ENCODE measurements at regions not wholly inside any gene's neighbourhood (a gene's known extent, or its start where the extent isn't known, plus 50 kb on each side); places are given as distances from the start of the nearest gene placed in this dataset.

- TF ChIP-seq CTCF (conservative IDR thresholded peaks at IDR 0.05 in 1 of 2, IDR thresholded peaks at IDR 0.05 in 1 of 2; ENCODE audit: extremely low read depth in 1 of 2, insufficient read depth in 1 of 2, low read depth in 1 of 2, low read length in 2 of 2): no peak
- no peak for TF ChIP-seq EZH2 (IDR thresholded peaks at IDR 0.05; ENCODE audit: borderline replicate concordance, low read length)
Observed at GRCh38 chr7:106181658-106182265, 69.7 kb upstream of the SYPL1 start.

All from mammary epithelial cell (primary cell).